Pulmonary artery endothelial cell (primary cell): ENCODE measurements at regions not wholly inside any gene's neighbourhood (a gene's known extent, or its start where the extent isn't known, plus 50 kb on each side); places are given as distances from the start of the nearest gene placed in this dataset.

Experiments
- DNase-seq: peaks from one replicate; pipeline ENCODE4 v3.0.0-alpha.2; 2011; ENCODE audit warnings: low read depth, low spot score

DNA sequence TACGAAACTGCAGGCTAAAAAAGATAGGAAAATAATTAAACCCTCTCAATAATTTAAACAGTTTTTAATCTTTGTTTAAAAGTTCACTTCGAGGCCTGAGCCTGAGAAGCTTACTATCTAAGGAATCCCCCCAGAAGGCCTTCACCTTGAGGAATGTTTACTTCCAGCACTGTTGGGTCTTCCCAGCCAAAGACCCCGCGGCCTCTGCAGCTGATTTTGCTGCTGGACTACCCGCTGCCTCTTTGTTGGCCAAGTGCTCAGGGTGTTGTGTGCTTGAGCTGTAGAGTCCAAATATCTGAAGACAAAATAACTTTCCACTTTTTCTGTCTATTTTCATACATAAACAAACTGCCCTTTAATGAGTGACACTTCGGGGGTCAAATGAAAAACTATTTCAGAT lies 292.7 kb downstream of the GLRX3 start:
- no peak for DNase-seq

DNA sequence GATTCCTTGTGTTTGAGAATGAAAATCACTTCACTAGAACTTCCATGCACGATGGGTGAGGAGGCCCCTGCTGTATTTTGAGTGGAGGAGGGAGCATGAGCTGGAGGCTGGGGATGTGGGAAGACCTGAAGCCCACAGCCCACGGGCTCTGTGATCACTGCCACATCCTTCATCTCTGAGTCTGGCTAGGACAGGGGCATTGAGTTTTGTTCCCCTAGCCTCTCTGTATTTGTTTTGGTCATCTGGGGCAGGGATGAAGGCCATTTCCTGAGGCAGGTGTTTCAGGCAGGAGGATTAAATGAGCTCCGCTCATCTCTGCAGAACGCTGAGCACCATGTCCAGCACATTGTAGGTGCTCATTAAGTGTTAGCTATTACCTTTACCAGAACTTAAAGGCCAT lies 293.6 kb downstream of the GLRX3 start:
- DNase-seq: no peak

- DNase-seq: no peak
These were observed 294.1 kb downstream of the GLRX3 start for GRCh38 chr10:130430291-130430690.

DNA sequence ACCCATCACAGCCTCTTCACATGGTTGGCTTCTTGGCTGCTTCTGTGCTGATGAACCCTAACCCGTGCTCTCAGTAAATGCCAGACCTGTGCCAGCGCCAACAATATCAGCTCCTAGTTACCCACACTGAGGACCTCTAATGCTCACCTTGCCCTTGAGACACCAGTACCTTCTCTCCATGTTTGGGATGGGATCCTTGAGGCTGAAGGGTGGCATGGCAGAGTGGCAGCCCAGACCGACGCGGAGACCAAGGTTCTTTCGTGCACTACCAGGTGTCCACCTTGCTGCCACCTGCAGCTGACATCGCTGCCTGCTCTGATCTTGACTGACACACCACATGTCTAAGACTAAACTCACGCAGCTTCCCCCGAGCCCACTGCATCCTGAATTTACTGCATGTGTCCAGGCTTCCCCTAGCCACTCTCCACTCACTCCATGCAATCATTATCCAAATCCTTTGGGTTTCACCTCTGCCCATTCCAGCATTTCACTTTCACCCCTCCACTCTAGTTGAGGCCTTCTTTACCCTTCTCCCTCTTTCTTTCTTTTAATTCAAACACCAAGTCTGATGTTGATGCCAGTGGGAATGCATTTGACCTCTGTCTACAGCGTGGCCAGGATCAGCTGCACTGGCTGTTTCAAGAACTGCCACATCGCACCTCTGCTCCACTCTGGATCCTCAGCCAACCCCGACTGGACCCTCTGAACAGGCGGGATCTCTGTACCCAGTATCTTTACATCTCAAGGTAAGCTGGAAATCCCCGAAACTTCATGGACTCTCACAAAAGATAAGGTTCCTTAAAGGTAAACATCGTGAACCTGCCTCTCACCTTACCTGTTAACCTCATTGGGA lies 294.9 kb downstream of the GLRX3 start:
- no peak for DNase-seq

DNA sequence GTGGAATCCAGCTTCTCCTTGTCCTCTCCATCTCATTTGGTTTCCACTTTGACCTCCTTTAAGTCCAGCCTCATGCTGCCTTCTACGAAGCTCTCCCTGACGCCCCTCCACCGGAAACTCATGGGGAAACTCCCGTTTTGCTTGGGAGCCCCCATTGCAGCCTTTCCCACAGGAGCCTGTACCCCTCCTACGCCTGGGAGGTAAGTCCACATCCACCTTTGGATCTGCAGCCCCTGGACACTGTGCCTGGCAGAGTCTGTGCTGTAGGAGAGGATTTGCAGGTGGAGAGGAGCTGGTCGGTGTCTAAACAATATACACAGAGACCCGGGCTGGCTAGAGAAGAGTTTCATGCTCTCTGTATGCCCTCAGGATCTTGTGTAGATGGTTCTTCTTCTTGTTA lies 296.1 kb downstream of the GLRX3 start:
- no peak for DNase-seq

DNA sequence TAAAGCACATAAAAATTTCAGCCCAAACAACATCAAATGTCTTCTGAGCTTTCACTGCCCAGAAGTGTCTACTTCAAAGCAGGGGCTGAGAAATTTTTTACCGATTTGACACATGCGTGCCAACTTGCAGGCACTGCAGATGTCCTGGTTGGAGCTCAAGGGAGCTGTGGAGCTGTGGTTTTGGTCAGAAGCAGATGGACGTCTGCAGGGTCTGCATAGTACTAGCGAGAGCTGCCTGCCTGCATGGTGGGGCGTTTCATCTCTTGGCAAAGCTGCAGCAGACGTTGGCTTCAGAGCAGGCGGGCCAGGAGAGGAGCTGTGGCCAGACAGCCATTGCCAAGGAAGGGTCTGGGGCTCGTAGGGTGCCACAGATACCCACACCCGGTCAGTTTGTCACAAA lies 296.7 kb downstream of the GLRX3 start:
- DNase-seq: no peak

DNA sequence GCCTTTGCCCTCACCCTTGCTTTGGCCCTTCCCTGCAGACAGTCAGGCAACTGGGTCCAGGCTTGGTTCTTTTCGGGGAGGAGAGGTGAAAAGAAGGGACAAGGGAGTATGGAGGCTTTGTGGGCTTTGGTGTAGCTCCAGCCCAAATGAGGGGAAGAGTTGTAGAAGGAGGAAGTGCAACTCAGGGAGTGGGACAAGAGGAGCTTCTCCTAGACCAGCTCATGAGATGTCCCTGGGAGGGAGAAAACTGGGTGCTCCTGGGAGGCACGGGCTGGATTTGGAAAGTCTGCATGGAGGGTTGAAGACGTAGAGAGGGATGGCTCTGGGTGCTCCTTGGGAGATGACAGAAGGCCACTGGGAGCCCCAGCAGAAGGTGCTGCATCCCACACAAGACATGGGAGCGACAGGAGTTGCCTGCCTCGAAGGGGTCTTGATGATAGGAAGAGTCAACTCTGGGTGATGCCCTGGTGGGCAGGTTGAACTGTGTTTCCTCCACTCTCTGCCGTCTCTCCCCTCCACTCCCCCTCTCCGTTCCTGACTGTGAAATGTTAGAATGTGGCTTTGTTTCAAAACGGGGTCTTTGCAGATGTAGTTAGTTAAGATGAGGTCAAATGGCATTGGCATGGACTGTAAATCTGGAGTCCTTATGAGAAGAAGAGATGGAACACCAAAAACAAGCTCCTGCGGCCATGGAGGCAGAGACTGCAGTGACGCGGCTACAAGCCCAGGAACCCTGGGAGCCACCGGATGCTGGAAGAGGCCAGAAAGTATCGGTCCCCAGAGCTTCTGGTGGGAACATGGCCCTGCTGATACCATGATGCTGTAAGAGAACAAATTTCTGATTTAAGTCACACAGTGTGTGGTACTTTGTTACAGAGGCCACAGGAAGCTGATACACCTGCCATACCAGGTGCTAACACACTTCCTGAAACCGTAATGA lies 298.5 kb downstream of the GLRX3 start:
- DNase-seq: no peak

- no peak for DNase-seq
These were observed 299.8 kb downstream of the GLRX3 start for GRCh38 chr10:130435961-130436360.

DNA sequence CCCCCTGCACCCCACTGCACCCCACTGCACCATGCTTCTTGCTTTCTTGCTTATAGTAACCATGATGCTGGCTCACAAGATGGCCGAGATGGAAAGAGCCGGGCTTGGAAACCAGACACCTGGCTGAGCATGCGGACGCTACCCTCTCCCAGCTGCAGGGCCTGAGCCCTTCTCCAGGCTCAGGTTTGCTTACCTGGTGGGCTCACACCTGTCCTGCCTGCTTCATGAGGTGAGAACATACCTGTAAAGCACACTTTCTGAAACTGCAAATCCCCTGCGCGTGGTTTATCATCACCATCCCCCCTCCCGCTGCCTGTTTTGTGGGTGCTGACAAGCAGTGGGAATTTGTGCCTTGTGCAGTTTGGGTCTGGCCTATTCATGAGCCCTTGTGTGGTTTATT lies 302.7 kb downstream of the GLRX3 start:
- no peak for DNase-seq

- DNase-seq: no peak
These were observed 303.6 kb downstream of the GLRX3 start for GRCh38 chr10:130439766-130440165.

GRCh38 chr10:130440494-130440893 lies 304.3 kb downstream of the GLRX3 start:
- DNase-seq: no peak

DNA sequence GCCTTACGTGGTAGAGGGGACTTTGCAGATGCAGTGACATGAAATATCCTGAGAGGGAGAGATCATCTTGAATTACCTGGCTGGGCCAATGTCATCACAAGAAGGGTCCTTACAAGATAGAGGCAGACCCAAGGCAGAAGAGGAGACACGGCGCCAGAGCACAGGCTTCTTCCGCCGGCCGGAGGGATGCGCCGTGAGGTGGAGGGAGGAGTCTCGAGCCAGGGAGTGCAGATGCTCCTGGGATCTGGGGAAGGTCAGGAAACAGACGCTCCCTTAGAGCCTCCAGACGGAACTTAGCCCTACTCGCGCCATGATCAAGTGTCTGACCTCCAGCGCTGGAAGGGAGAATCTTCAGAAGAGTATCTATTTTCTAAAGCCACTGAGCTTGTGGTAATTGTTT lies 304.8 kb downstream of the GLRX3 start:
- DNase-seq: no peak

DNA sequence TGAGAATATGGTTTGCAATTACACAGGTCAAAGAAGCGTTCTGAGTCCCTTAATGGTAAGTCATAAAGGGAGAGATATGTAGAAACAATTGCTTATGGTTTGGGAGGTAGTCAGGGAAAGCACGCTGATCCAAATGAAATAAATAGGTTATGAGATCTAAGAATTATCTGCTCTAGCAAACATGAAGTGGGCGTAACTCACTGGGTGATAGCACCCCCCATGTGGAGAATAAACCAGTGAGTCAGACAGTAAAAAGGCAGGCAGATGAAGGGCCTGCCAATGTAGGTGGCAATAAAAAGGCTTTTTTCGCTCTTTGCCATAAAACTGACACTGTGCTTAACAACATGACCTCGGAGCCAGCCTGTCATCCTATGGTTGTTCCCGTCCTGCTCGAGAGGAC lies 306.9 kb downstream of the GLRX3 start:
- no peak for DNase-seq

- DNase-seq: no peak
These were observed 317.0 kb downstream of the GLRX3 start for GRCh38 chr10:130453036-130453720.

GRCh38 chr10:130453721-130454542 lies 317.7 kb downstream of the GLRX3 start:
- DNase-seq: no peak

DNA sequence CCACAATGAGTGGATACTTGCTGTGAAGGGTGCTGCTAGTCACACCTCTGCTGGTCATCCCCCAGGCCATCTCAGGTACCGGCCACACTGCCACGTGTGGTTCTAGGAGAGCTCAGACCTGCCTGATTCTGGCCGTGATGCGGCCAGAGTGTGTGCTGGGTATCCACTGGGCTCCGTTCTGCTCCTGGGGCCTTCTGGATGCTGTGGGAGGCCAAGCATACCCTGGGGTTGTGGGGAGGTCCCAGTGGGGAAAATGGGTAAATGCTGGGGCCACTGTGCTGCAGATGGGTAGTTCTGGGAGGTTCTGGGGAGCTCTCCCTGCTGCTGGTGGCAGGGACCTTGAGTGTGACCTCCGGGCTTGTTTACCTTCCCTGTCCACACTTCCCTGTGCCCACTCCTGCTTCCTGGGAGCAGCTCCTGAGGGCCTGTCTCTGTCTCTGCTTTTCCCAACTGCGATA lies 318.4 kb downstream of the GLRX3 start:
- DNase-seq: no peak

- DNase-seq: no peak
These were observed 319.0 kb downstream of the GLRX3 start for GRCh38 chr10:130455111-130455695.

- no peak for DNase-seq
These were observed 319.6 kb downstream of the GLRX3 start for GRCh38 chr10:130455791-130456190.

GRCh38 chr10:130456616-130457015 lies 320.4 kb downstream of the GLRX3 start:
- no peak for DNase-seq

DNA sequence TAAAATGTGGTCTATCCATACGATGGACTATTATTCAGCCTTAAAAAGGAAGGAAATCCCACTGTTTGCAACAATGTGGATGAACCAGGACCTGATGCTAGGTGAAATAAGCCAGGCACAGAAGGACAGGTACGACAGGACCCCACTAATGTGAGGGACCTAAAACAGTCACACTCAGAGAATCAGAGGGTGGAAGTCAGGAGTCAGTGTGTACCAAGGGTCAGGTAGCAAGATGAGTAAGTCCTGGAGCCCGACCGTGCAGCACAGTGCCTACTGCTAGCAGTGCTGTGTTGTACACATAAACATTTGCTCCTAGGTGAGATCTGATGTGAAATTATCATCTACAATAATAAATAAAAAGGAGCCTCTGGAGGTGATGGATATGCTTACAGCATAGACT lies 322.3 kb downstream of the GLRX3 start:
- no peak for DNase-seq

GRCh38 chr10:130459011-130459410 lies 322.8 kb downstream of the GLRX3 start:
- no peak for DNase-seq
